H1 (cell line): ENCODE measurements at regions not wholly inside any gene's neighbourhood (a gene's known extent, or its start where the extent isn't known, plus 50 kb on each side); places are given as distances from the start of the nearest gene placed in this dataset.
"Not testable (repeated sequence)": the region's sequence is repeated elsewhere in the genome, so short reads cannot be mapped to it uniquely, and the experiment has no call there.

Experiments used
- CTCF ChIA-PET: fragments of 300-600 bp; sonication (Branson Sonifier 250); formaldehyde crosslinking; loops from one replicate; lab custom pipeline; 2021; ENCODE audit not compliant: partially characterized antibody; lab: Charles Lee
- POLR2A ChIA-PET: fragments of 300-600 bp; sonication (Branson Sonifier 250); formaldehyde crosslinking; loops from one replicate; lab custom pipeline; 2021; ENCODE audit warnings: inconsistent platforms; ENCODE audit not compliant: partially characterized antibody; lab: Charles Lee
- DNase-seq, 2 experiments: peaks; one replicate each; pipeline versions ENCODE4 v3.0.0 to v3.0.0-alpha.2; 2010 to 2022; ENCODE audit warnings: low spot score in 2 of 2, low read depth in 1 of 2, mixed read lengths in 1 of 2
- FAIRE-seq: peaks from 2 replicates; lab custom pipeline; 2011; peaks lifted over from hg19 to GRCh38; lab: Jason Lieb, UNC
- H2AFZ ChIP-seq: 2 replicates; pipeline ENCODE4 v1.8.1; 2012; ENCODE audit warnings: low read length, inconsistent platforms
- H2AK5ac ChIP-seq: 2 replicates; pipeline ENCODE4 v1.6.1; 2013; ENCODE audit warnings: low read depth, low read length
- H2BK120ac ChIP-seq: replicated peaks from 2 replicates; pipeline ENCODE3; 2013; ENCODE audit warnings: low read depth, low read length, inconsistent platforms
- H2BK12ac ChIP-seq: 2 replicates; pipeline ENCODE4 v1.6.1; 2013; ENCODE audit warnings: low read depth, low read length
- H2BK15ac ChIP-seq: 2 replicates; pipeline ENCODE4 v1.6.1; 2013; ENCODE audit warnings: low read length
- H2BK20ac ChIP-seq: 2 replicates; pipeline ENCODE4 v1.6.1; 2013; ENCODE audit warnings: low read length
- H2BK5ac ChIP-seq: 2 replicates; pipeline ENCODE4 v1.6.1; 2013; ENCODE audit warnings: low read depth, low read length
- H3K14ac ChIP-seq: 2 replicates; pipeline ENCODE4 v1.6.1; 2013; ENCODE audit warnings: inconsistent platforms; ENCODE audit not compliant: insufficient read length
- H3K18ac ChIP-seq: 2 replicates; pipeline ENCODE4 v1.6.1; 2013; ENCODE audit warnings: low read length; ENCODE audit errors: extremely low read depth
- H3K23ac ChIP-seq: 2 replicates; pipeline ENCODE4 v1.6.1; 2013; ENCODE audit warnings: inconsistent platforms; ENCODE audit not compliant: insufficient read length
- H3K23me2 ChIP-seq: 2 replicates; pipeline ENCODE4 v1.6.1; 2013; ENCODE audit warnings: low read depth, low read length
- H3K27ac ChIP-seq: 2 replicates; pipeline ENCODE4 v1.6.1; 2011; ENCODE audit warnings: low read depth, low read length, inconsistent platforms
- H3K27me3 ChIP-seq, 4 experiments: replicated peaks in 1 of 4; 1 replicate in 1 of 4; 2 replicates in 3 of 4; pipeline versions ENCODE4 v1.6.1 to v1.8.1; 2011 to 2013; ENCODE audit warnings: low read length in 3 of 4, mild to moderate bottlenecking in 3 of 4, inconsistent platforms in 2 of 4, mixed read lengths in 2 of 4, moderate library complexity in 1 of 4; ENCODE audit not compliant: control insufficient read depth in 3 of 4, insufficient read depth in 3 of 4; ENCODE audit errors: extremely low read depth in 1 of 4
- H3K36me3 ChIP-seq, 4 experiments: 2 replicates each; pipeline versions ENCODE4 v1.6.1 to v1.8.1; 2011 to 2013; ENCODE audit warnings: mild to moderate bottlenecking in 4 of 4, low read length in 3 of 4, moderate library complexity in 2 of 4, control low read depth in 1 of 4, inconsistent platforms in 1 of 4; ENCODE audit not compliant: insufficient read depth in 4 of 4, control insufficient read depth in 2 of 4
- H3K4ac ChIP-seq: replicated peaks from 2 replicates; pipeline ENCODE3; 2013; ENCODE audit warnings: low read length, low read depth, mixed read lengths, inconsistent platforms; ENCODE audit not compliant: insufficient read length
- H3K4me1 ChIP-seq, 4 experiments: replicated peaks in 1 of 4; 1 replicate in 1 of 4; 2 replicates in 3 of 4; pipeline versions ENCODE4 v1.6.1 to v1.8.1; 2011 to 2013; ENCODE audit warnings: low read length in 3 of 4, inconsistent platforms in 2 of 4, mixed read lengths in 1 of 4; ENCODE audit not compliant: insufficient read depth in 4 of 4, control insufficient read depth in 3 of 4
- H3K4me2 ChIP-seq, 2 experiments: 2 replicates each; pipeline versions ENCODE4 v1.6.1 to v1.8.1; 2011 to 2013; ENCODE audit warnings: low read depth in 2 of 2, low read length in 2 of 2, control low read depth in 1 of 2, inconsistent platforms in 1 of 2, mild to moderate bottlenecking in 1 of 2; ENCODE audit not compliant: insufficient read depth in 1 of 2
- H3K4me3 ChIP-seq, 4 experiments: fragments of 200-600, 300-600 bp in 1 of 4; sonication (generic), shearing (Covaris generic), sonication (Bioruptor Twin) in 1 of 4; 2 replicates each; pipeline versions ENCODE4 v1.5.1 to v1.8.1; 2011 to 2016; ENCODE audit warnings: low read length in 4 of 4, low read depth in 3 of 4, control low read depth in 2 of 4, inconsistent platforms in 2 of 4, mild to moderate bottlenecking in 2 of 4, mixed read lengths in 1 of 4, moderate library complexity in 1 of 4; ENCODE audit not compliant: insufficient read depth in 2 of 4; ENCODE audit errors: extremely low read depth in 1 of 4
- H3K56ac ChIP-seq: replicated peaks from 2 replicates; pipeline ENCODE3; 2013; ENCODE audit warnings: low read depth, mild to moderate bottlenecking, mixed read lengths, low read length, inconsistent platforms; ENCODE audit not compliant: insufficient read length
- H3K79me1 ChIP-seq: 2 replicates; pipeline ENCODE4 v1.6.1; 2013; ENCODE audit warnings: low read depth, low read length, control low read depth
- H3K79me2 ChIP-seq, 2 experiments: 2 replicates each; pipeline versions ENCODE4 v1.6.1 to v1.8.1; 2012 to 2013; ENCODE audit warnings: low read length in 2 of 2, mild to moderate bottlenecking in 2 of 2, inconsistent platforms in 1 of 2; ENCODE audit not compliant: insufficient read depth in 2 of 2, control insufficient read depth in 1 of 2
- H3K9ac ChIP-seq, 4 experiments: replicated peaks in 1 of 4; 1 replicate in 1 of 4; 2 replicates in 3 of 4; pipeline versions ENCODE4 v1.6.1 to v1.8.1; 2011 to 2013; ENCODE audit warnings: low read depth in 3 of 4, low read length in 3 of 4, control low read depth in 2 of 4, mild to moderate bottlenecking in 2 of 4, moderate library complexity in 2 of 4, inconsistent platforms in 1 of 4; ENCODE audit errors: extremely low read depth in 1 of 4
- H3K9me3 ChIP-seq, 2 experiments: 2 replicates each; pipeline versions ENCODE4 v1.6.1 to v1.8.1; 2012 to 2013; ENCODE audit warnings: mild to moderate bottlenecking in 2 of 2, moderate library complexity in 2 of 2, control low read depth in 1 of 2, inconsistent platforms in 1 of 2, low read depth in 1 of 2, low read length in 1 of 2, mixed read lengths in 1 of 2; ENCODE audit not compliant: insufficient read depth in 2 of 2
- H4K20me1 ChIP-seq, 2 experiments: replicated peaks in 1 of 2; 2 replicates each; pipeline versions ENCODE3 to v1.8.1; 2011 to 2013; ENCODE audit warnings: inconsistent platforms in 2 of 2, low read length in 2 of 2, mild to moderate bottlenecking in 1 of 2; ENCODE audit not compliant: insufficient read depth in 2 of 2, control insufficient read depth in 1 of 2
- H4K5ac ChIP-seq: 2 replicates; pipeline ENCODE4 v1.6.1; 2013; ENCODE audit warnings: low read length, low read depth, mixed read lengths, inconsistent platforms; ENCODE audit not compliant: insufficient read length
- H4K8ac ChIP-seq: 2 replicates; pipeline ENCODE4 v1.8.0; 2013; ENCODE audit warnings: mild to moderate bottlenecking, moderate library complexity, low read length, inconsistent platforms; ENCODE audit not compliant: insufficient read depth; ENCODE audit errors: extremely low read depth
- H4K91ac ChIP-seq: replicated peaks from 2 replicates; pipeline ENCODE3; 2013; ENCODE audit warnings: low read length, mixed read lengths, inconsistent platforms; ENCODE audit not compliant: insufficient read length
- BRCA1 ChIP-seq: IDR thresholded peaks from 2 replicates; pipeline ENCODE4 v1.6.1; 2012; ENCODE audit warnings: low read depth, low read length, improper control_type of control experiment
- KDM1A ChIP-seq: fragments of 200-600, 300-600 bp; sonication (generic); IDR thresholded peaks from 2 replicates; pipeline ENCODE4 v1.7.1; 2016; ENCODE audit warnings: mild to moderate bottlenecking, low read length, borderline replicate concordance
- RFX5 ChIP-seq: IDR thresholded peaks from 2 replicates; pipeline ENCODE4 v1.6.1; 2011; ENCODE audit warnings: low read depth, low read length, improper control_type of control experiment, borderline replicate concordance
- WGBS, 2 experiments: shearing (Covaris generic) in 1 of 2; methylation state at CpG; one replicate each; pipeline versions ENCODE4 v1.1.6 to v1.1.7; 2013 to 2015; ENCODE audit warnings: low lambda C conversion rate in 2 of 2, mixed read lengths in 2 of 2, inconsistent platforms in 1 of 2, low coverage in 1 of 2, missing lambda C conversion rate in 1 of 2; ENCODE audit not compliant: insufficient replicate concordance in 2 of 2, insufficient coverage in 1 of 2, insufficient read length in 1 of 2; ENCODE audit errors: extremely low coverage in 1 of 2, missing lambda C conversion rate in 1 of 2; 5-methylcytosine and 5-hydroxymethylcytosine counted together

GRCh38 chr1:68873144-68873543 is 376.3 kb upstream of the DEPDC1 start (continued):
- TF ChIP-seq RFX5 = no peak
- no peak for TF ChIP-seq BRCA1
- no peak for TF ChIP-seq KDM1A

DNA sequence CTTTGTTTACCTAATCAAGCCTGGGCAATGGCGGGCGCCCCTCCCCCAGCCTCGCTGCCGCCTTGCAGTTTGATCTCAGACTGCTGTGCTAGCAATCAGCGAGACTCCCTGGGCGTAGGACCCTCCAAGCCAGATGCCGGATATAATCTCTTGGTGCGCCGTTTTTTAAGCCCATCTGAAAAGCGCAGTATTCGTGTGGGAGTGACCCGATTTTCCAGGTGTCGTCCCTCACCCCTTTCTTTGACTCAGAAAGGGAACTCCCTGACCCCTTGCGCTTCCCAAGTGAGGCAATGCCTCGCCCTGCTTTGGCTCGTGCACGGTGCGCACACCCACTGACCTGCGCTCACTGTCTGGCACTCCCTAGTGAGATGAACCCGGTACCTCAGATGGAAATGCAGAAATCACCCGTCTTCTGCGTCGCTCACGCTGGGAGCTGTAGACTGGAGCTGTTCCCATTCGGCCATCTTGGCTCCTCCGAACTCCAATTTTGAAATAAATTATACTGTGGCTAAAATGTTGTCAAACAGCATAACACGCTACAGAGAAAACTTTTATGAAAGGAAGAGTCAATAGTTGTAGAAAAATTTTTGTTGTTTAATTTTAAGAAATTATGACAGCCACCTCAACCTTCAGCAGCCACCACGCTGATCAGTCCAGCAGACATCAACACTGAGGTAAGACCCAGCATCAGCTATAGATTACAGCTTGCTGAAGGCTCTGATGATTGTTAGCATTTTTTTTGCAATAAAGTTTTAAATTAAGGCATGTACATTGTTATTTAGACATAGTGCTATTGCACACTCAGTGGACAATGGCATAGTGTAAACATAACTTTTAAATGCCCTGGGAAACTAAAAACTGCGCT is 384.7 kb upstream of the DEPDC1 start:
- Histone ChIP-seq H2BK5ac (peak overlapping the region; percentile 52; the same call in 1 of the 2 replicates), H3K9ac (peak overlapping the region in 1 of 4 experiments; percentile 48; a peak in 1 of 7 replicates), H3K18ac (peak overlapping the region; percentile 71), H4K8ac (peak overlapping the region; percentile 89; the same call in 1 of the 2 replicates), H3K4me2 (peak overlapping the region; percentile 14 to 32; a peak in 2 of 4 replicates), H3K4me3 (peak overlapping the region in 1 of 4 experiments; percentile 27; a peak in 2 of 8 replicates)
- not testable (repeated sequence) for H3K27ac ChIP-seq, H2AFZ ChIP-seq, H2BK20ac ChIP-seq, H3K9me3 ChIP-seq, H2AK5ac ChIP-seq, H2BK15ac ChIP-seq, H4K5ac ChIP-seq, H4K91ac ChIP-seq, H2BK12ac ChIP-seq, H3K36me3 ChIP-seq, H3K27me3 ChIP-seq, H4K20me1 ChIP-seq, H3K4me1 ChIP-seq, H3K23me2 ChIP-seq, H3K4ac ChIP-seq, H3K79me1 ChIP-seq, H2BK120ac ChIP-seq, H3K23ac ChIP-seq, H3K14ac ChIP-seq, H3K79me2 ChIP-seq, FAIRE-seq, H3K56ac ChIP-seq
- POLR2A ChIA-PET = interaction anchor here (1.9 kb wide), 1 partner anchor 94 kb away, joined by 6 read pairs; no protein-coding TSS in a partner anchor
- 82% methylated on average over 21 of the region's 29 CpGs; no CpG with 5 or more reads in 1 of the 2 experiments for WGBS, 2 experiments
- CTCF ChIA-PET = interaction anchor here (0.7 to 1.0 kb wide), 2 partner anchors 73 to 85 kb away, joined by 3 read pairs; no protein-coding TSS in a partner anchor
- DNase-seq = peak in 1 of 2 experiments; percentile 54
